D341Med (cell line): ENCODE measurements at regions not wholly inside any gene's neighbourhood (a gene's known extent, or its start where the extent isn't known, plus 50 kb on each side); places are given as distances from the start of the nearest gene placed in this dataset.

Experiments used
- DNase-seq: peaks from one replicate; pipeline ENCODE4 v3.0.0; 2012; ENCODE audit warnings: low spot score

GRCh38 chr15:95972812-95973211, 357.7 kb upstream of the NR2F2 start:
- no peak for DNase-seq

- no peak for DNase-seq
Observed at GRCh38 chr15:95973566-95974256, 356.8 kb upstream of the NR2F2 start.

GRCh38 chr15:95975212-95975611, 355.3 kb upstream of the NR2F2 start:
- no peak for DNase-seq

GRCh38 chr15:95979286-95979685, 351.2 kb upstream of the NR2F2 start:
- no peak for DNase-seq

GRCh38 chr15:95981209-95981608, 349.3 kb upstream of the NR2F2 start:
- DNase-seq: no peak

GRCh38 chr15:95987299-95987698, 343.2 kb upstream of the NR2F2 start:
- no peak for DNase-seq

GRCh38 chr15:95987886-95988573, 342.5 kb upstream of the NR2F2 start:
- DNase-seq: no peak

GRCh38 chr15:95988574-95988887, 342.0 kb upstream of the NR2F2 start:
- no peak for DNase-seq

GRCh38 chr15:95989392-95989791, 341.1 kb upstream of the NR2F2 start:
- DNase-seq: no peak

GRCh38 chr15:95990833-95991232, 339.7 kb upstream of the NR2F2 start:
- no peak for DNase-seq

GRCh38 chr15:95994418-95994817, 336.1 kb upstream of the NR2F2 start:
- no peak for DNase-seq

- no peak for DNase-seq
Observed at GRCh38 chr15:95995375-95996168, 334.9 kb upstream of the NR2F2 start.

- no peak for DNase-seq
Observed at GRCh38 chr15:95996494-95996893, 334.0 kb upstream of the NR2F2 start.

GRCh38 chr15:95998935-95999334, 331.6 kb upstream of the NR2F2 start:
- no peak for DNase-seq

- no peak for DNase-seq
Observed at GRCh38 chr15:96002890-96003859, 327.3 kb upstream of the NR2F2 start.

- no peak for DNase-seq
Observed at GRCh38 chr15:96005906-96006305, 324.6 kb upstream of the NR2F2 start.

GRCh38 chr15:96011136-96011535, 319.4 kb upstream of the NR2F2 start:
- DNase-seq: no peak

GRCh38 chr15:96014939-96015338, 315.6 kb upstream of the NR2F2 start:
- no peak for DNase-seq

GRCh38 chr15:96019114-96019513, 311.4 kb upstream of the NR2F2 start:
- no peak for DNase-seq

GRCh38 chr15:96020133-96020532, 310.4 kb upstream of the NR2F2 start:
- no peak for DNase-seq

- no peak for DNase-seq
Observed at GRCh38 chr15:96020797-96021196, 309.7 kb upstream of the NR2F2 start.

GRCh38 chr15:96023081-96023480, 307.4 kb upstream of the NR2F2 start:
- DNase-seq: no peak
